NCI-H1105 (cell line): ENCODE measurements at regions not wholly inside any gene's neighbourhood (a gene's known extent, or its start where the extent isn't known, plus 50 kb on each side); places are given as distances from the start of the nearest gene placed in this dataset.
"Not testable (repeated sequence)": the region's sequence is repeated elsewhere in the genome, so short reads cannot be mapped to it uniquely, and the experiment has no call there.

ENCODE experiments used
- DNase-seq: peaks from one replicate; lab custom pipeline; 2025; lab: John Stamatoyannopoulos, UW

- peak; percentile 91 for DNase-seq
Measured at GRCh38 chr18:58805467-58806187, 59.0 kb upstream of the ZNF532 start.

GRCh38 chr18:58806826-58807714, 57.6 kb upstream of the ZNF532 start:
- DNase-seq: no peak

- no peak for DNase-seq
Measured at GRCh38 chr18:58807766-58808165, 56.9 kb upstream of the ZNF532 start.

GRCh38 chr18:58808349-58808748, 56.3 kb upstream of the ZNF532 start:
- DNase-seq: no peak

DNA sequence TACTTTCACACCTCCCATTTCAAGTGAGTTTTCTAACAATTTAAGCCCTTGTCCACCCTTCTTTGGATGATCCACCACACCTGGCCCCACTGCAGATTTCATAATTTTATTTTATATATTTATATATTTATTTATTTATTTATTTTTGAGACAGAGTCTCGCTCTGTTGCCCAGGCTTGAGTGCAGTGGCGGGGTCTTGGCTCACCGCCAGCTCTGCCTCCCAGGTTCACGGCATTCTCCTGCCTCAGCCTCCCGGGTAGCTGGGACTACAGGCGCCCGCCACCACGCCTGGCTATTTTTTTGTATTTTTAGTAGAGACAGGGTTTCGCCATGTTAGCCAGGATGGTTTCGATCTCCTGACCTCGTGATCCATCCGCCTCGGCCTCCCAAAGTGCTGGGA, 52.8 kb upstream of the ZNF532 start:
- DNase-seq: not testable (repeated sequence)

- DNase-seq: no peak
Measured at GRCh38 chr18:58813105-58813504, 51.6 kb upstream of the ZNF532 start.

- no peak for DNase-seq
Measured at GRCh38 chr18:58813561-58814225, 51.0 kb upstream of the ZNF532 start.

DNA sequence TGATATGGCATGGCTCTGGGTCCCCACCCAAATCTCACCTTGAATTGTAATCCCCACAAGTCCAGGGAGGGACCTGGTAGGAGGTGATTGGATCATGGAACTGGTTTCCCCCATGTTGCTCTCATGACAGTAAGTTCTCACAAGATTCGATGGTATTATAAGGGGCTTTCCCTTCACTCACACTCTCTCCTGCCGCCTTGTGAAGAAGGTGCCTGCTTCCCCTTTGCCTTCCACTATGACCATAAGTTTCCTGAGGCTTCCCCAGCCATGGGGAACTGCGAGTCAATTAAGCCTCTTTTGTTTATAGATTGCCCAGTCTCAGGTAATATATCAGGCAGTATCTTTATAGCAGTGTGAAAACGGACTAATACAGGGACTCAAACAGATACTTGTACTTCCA, 50.4 kb upstream of the ZNF532 start:
- DNase-seq: no peak
